Esophagus muscularis mucosa (tissue), 4 donors: ENCODE measurements at regions not wholly inside any gene's neighbourhood (a gene's known extent, or its start where the extent isn't known, plus 50 kb on each side); places are given as distances from the start of the nearest gene placed in this dataset.

ENCODE experiments used
- CTCF ChIP-seq, 3 experiments: fragments of 200-600 bp in 2 of 3; fragments of 450-650 bp in 1 of 3; sonication (generic) in 2 of 3; IDR thresholded peaks; one replicate each; pipeline ENCODE4 v1.5.1; 2017 to 2019; ENCODE audit warnings: antibody characterized with exemption in 3 of 3, mild to moderate bottlenecking in 2 of 3, moderate library complexity in 1 of 3
- EP300 ChIP-seq: sonication (generic); formaldehyde crosslinking; IDR thresholded peaks from one replicate; pipeline ENCODE4 v1.6.1; 2017; ENCODE audit warnings: antibody characterized with exemption
- POLR2A ChIP-seq: fragments of 450-650 bp; IDR thresholded peaks from one replicate; pipeline ENCODE4 v1.6.1; 2017; ENCODE audit warnings: antibody characterized with exemption, moderate library complexity, mild to moderate bottlenecking, low read depth
- POLR2AphosphoS5 ChIP-seq, 2 donors: sonication (generic); formaldehyde crosslinking; IDR thresholded peaks; one replicate each; pipeline ENCODE4 v1.6.1; 2017; ENCODE audit warnings: antibody characterized with exemption in 2 of 2

- TF ChIP-seq POLR2A = no peak
- TF ChIP-seq EP300 = no peak
- no peak for TF ChIP-seq CTCF (IDR thresholded peaks at IDR 0.05)
- no peak for TF ChIP-seq POLR2AphosphoS5 (IDR thresholded peaks at IDR 0.05)
Observed at GRCh38 chr2:147396890-147397289, 447.9 kb upstream of the ACVR2A start.
